ENCODE measurements at regions not wholly inside any gene's neighbourhood (a gene's known extent, or its start where the extent isn't known, plus 50 kb on each side); places are given as distances from the start of the nearest gene placed in this dataset.

- Histone ChIP-seq H3T11ph (ENCODE audit: low read length) (no peak overlapping the region), H3K18ac (ENCODE audit: insufficient read length, low read depth, low read length) (no peak overlapping the region), H4K8ac (replicated peaks; ENCODE audit: insufficient read length, low read depth, low read length) (no peak overlapping the region), H2AFZ (ENCODE audit: low read length) (no peak overlapping the region), H3K23me2 (ENCODE audit: insufficient read length, low read depth, low read length, poor library complexity, severe bottlenecking) (no peaks in the 10 kb centered on the region), H4K20me1 (ENCODE audit: control insufficient read depth, insufficient read depth, insufficient read length) (no peaks in the 10 kb centered on the region), H3K56ac (ENCODE audit: insufficient read length, low read depth, low read length) (no peak overlapping the region), H3K79me1 (ENCODE audit: insufficient read depth, low read depth, low read length, poor library complexity, severe bottlenecking) (no peaks in the 10 kb centered on the region), H2BK20ac (ENCODE audit: low read depth, low read length, poor library complexity, severe bottlenecking) (no peak overlapping the region), H4K91ac (ENCODE audit: insufficient read length, low read depth, low read length) (no peak overlapping the region), H3K9me3 (ENCODE audit: control insufficient read depth, low read depth, low read length) (no peaks in the 10 kb centered on the region), H3K27ac (ENCODE audit: insufficient read length, low read depth, low read length) (no peak overlapping the region), H3K9ac (ENCODE audit: extremely low read depth, insufficient read length, low read length) (no peak overlapping the region), H2AK5ac (ENCODE audit: insufficient read length, low read length) (no peak overlapping the region), H4K5ac (ENCODE audit: insufficient read length, low read depth, low read length) (no peak overlapping the region), H2BK12ac (ENCODE audit: insufficient read length, low read depth, low read length) (no peak overlapping the region), H3K4ac (ENCODE audit: low read depth, low read length) (no peak overlapping the region), H3K23ac (ENCODE audit: insufficient read length, low read depth, low read length) (no peak overlapping the region), H3K4me1 (ENCODE audit: insufficient read depth, low read length) (no peaks in the 10 kb centered on the region), H3K14ac (ENCODE audit: insufficient read depth, low read length) (no peak overlapping the region), H2BK5ac (ENCODE audit: insufficient read length, low read length) (no peak overlapping the region), H3K4me2 (ENCODE audit: insufficient read depth, insufficient read length, low read length) (no peak overlapping the region), H2BK15ac (ENCODE audit: low read depth, low read length) (no peak overlapping the region), H3K79me2 (ENCODE audit: insufficient read depth, low read length) (no peaks in the 10 kb centered on the region), H2BK120ac (ENCODE audit: low read depth, low read length, poor library complexity, severe bottlenecking) (no peak overlapping the region), H3K27me3 (ENCODE audit: insufficient read depth, low read length) (no peaks in the 10 kb centered on the region)
- H3K27ac Mint-ChIP-seq, result peak overlapping the region in 1 of 3 experiments; percentile 15; a peak in 1 of 7 replicates
- peaks cover 18 to 19% of the 10 kb centered on the region in 2 experiments for H3K4me1 Mint-ChIP-seq
- no peaks in the 10 kb centered on the region for H3K36me3 Mint-ChIP-seq (ENCODE audit: insufficient read depth in 1 of 3, low read depth in 3 of 3)
- no peak for TF ChIP-seq CTCF (conservative IDR thresholded peaks at IDR 0.05)
- no peaks in the 10 kb centered on the region for H3K27me3 Mint-ChIP-seq (ENCODE audit: low read depth)
- DNase-seq, result peak; percentile 38
- H3K9me3 Mint-ChIP-seq, result peaks cover 7 to 44% of the 10 kb centered on the region in 2 experiments; a peak in 4 of 5 replicates
- no CpG with 5 or more reads among the region's 6 CpGs for WGBS (ENCODE audit: extremely low coverage, insufficient read length, low lambda C conversion rate)
- no peak overlapping the region for H3K4me3 Mint-ChIP-seq
Observed at GRCh38 chrX:22730542-22730941, 269.2 kb upstream of the DDX53 start.
